RWPE2 (cell line): ENCODE measurements at regions not wholly inside any gene's neighbourhood (a gene's known extent, or its start where the extent isn't known, plus 50 kb on each side); places are given as distances from the start of the nearest gene placed in this dataset.
A peak's percentile ranks its signal among the peaks of the same experiment; 100 is the strongest.

Source experiments
- ATAC-seq: fragments of 200-7000 bp; cut with Tn5 transposase; 3 replicates; pipeline ENCODE4 v1.9.1; 2021; ENCODE audit warnings: low read depth
- DNase-seq: peaks from one replicate; pipeline ENCODE4 v3.0.0-alpha.2; 2020; ENCODE audit warnings: low spot score
- H3K27ac ChIP-seq: fragments of 450-650 bp; 2 replicates; pipeline ENCODE4 v1.5.1; 2017; ENCODE audit warnings: mild to moderate bottlenecking; ENCODE audit not compliant: poor library complexity, severe bottlenecking
- H3K27me3 ChIP-seq: fragments of 250-450 bp; sonication (Bioruptor Pico); 2 replicates; pipeline ENCODE4 v1.5.1; 2021; ENCODE audit warnings: mild to moderate bottlenecking, moderate library complexity; ENCODE audit not compliant: insufficient read depth, poor library complexity, severe bottlenecking
- H3K36me3 ChIP-seq: fragments of 250-450 bp; sonication (Bioruptor Pico); 2 replicates; pipeline ENCODE4 v1.5.1; 2020; ENCODE audit warnings: low read depth, mild to moderate bottlenecking, moderate library complexity
- H3K4me1 ChIP-seq: fragments of 250-450 bp; sonication (Bioruptor Pico); 2 replicates; pipeline ENCODE4 v1.5.1; 2021; ENCODE audit warnings: mild to moderate bottlenecking, moderate library complexity; ENCODE audit not compliant: insufficient read depth, poor library complexity, severe bottlenecking
- H3K4me3 ChIP-seq: fragments of 250-450 bp; sonication (Bioruptor Pico); 2 replicates; pipeline ENCODE4 v1.5.1; 2021; ENCODE audit warnings: mild to moderate bottlenecking, moderate library complexity; ENCODE audit not compliant: severe bottlenecking
- H3K9me3 ChIP-seq: fragments of 250-450 bp; sonication (Bioruptor Pico); 2 replicates; pipeline ENCODE4 v1.5.1; 2021; ENCODE audit warnings: mild to moderate bottlenecking, moderate library complexity; ENCODE audit not compliant: severe bottlenecking
- CTCF ChIP-seq: fragments of 450-650 bp; IDR thresholded peaks from one replicate; pipeline ENCODE4 v1.5.1; 2017; ENCODE audit warnings: mild to moderate bottlenecking, moderate library complexity; ENCODE audit not compliant: poor library complexity, severe bottlenecking

DNA sequence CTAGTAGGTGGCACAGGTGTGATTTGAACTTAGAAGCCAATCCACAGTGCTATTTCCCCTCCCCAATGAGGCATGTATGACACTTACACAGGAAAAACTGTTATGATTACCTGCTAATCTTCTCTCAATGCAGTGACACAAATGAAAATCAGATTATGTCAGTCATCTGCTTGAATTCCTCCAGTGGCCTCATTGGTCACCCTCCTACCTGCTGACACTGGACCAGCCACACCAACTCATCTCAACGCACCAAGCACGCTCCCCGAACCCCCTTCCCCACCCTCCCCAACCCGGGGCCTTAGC lies 82.2 kb upstream of the SEC11C start:
- H3K4me1 ChIP-seq, result no peaks in the 10 kb centered on the region
- no peak overlapping the region for H3K27ac ChIP-seq
- H3K4me3 ChIP-seq, result no peak overlapping the region
- TF ChIP-seq CTCF, result peak; percentile 40
- DNase-seq, result no peak
- no peak for ATAC-seq
- no peaks in the 10 kb centered on the region for H3K36me3 ChIP-seq
- H3K9me3 ChIP-seq, result no peaks in the 10 kb centered on the region
- H3K27me3 ChIP-seq, result no peaks in the 10 kb centered on the region

DNA sequence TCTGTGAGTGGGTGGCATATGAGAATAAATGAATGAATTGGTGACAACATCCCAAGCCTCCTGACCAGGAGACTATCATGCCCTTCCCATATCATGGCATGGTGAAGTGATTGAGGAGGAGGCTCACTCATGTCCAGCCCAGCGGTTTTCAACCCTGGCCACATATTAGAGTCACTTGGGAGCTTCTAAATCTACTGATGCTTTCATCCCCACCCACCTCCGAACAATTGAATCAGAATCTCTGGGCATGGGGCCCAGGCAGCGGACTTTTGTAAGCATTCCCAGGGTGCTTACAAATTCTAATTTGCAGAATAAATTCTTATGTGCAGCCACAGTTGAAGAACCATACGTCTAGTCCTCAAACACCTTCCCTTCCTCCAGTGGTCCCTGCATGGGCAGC lies 81.7 kb upstream of the SEC11C start:
- ATAC-seq, result no peak
- Histone ChIP-seq H3K9me3 (no peaks in the 10 kb centered on the region), H3K27me3 (no peaks in the 10 kb centered on the region), H3K4me1 (no peaks in the 10 kb centered on the region), H3K4me3 (no peak overlapping the region), H3K27ac (no peak overlapping the region), H3K36me3 (no peaks in the 10 kb centered on the region)
- DNase-seq, result no peak
- no peak for TF ChIP-seq CTCF

DNA sequence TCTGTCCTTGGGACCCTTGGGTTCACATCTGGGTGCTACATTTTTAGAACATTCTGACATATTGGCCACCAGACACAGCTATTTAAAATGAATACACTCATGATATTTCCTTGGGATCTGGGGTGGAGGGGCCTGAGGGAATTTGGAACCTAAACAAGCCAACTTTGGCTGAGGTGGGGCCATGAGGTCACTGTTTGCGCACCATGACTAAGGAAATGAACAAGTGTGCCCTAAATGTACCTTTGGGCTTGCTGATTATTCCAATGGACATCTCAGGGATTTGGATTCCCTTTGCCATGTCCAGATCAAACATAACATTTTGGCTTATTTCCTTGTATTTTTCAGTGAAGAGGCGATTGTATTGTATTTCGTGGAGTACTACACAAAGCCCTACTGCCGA lies 80.5 kb upstream of the SEC11C start:
- Histone ChIP-seq H3K27me3 (no peaks in the 10 kb centered on the region), H3K4me3 (no peak overlapping the region), H3K36me3 (no peaks in the 10 kb centered on the region), H3K4me1 (no peaks in the 10 kb centered on the region), H3K9me3 (no peaks in the 10 kb centered on the region), H3K27ac (no peak overlapping the region)
- no peak for TF ChIP-seq CTCF
- ATAC-seq (no peak), DNase-seq (no peak)

DNA sequence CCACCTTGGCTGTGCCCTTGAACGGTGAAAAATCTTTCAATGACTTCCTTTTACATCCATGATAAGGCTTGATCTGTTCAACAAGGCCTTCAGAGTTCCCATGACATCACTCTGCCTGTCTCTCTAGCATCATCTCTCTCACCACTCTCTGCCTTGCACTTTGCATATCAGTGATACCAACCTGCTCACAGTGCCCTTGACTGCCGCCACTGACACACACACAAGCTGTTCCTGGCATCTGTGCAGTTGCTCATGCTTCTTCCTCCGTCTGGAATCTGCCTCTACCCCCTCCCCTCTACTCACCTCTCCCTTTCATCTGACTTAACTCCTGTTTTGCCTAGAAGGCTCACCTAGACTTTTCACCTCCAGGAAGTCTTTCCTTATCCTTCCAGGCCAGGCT lies 79.1 kb upstream of the SEC11C start:
- DNase-seq (no peak), ATAC-seq (no peak)
- TF ChIP-seq CTCF, result no peak
- Histone ChIP-seq H3K27me3 (no peaks in the 10 kb centered on the region), H3K9me3 (no peaks in the 10 kb centered on the region), H3K4me1 (no peaks in the 10 kb centered on the region), H3K27ac (no peak overlapping the region), H3K4me3 (no peak overlapping the region), H3K36me3 (no peaks in the 10 kb centered on the region)

DNA sequence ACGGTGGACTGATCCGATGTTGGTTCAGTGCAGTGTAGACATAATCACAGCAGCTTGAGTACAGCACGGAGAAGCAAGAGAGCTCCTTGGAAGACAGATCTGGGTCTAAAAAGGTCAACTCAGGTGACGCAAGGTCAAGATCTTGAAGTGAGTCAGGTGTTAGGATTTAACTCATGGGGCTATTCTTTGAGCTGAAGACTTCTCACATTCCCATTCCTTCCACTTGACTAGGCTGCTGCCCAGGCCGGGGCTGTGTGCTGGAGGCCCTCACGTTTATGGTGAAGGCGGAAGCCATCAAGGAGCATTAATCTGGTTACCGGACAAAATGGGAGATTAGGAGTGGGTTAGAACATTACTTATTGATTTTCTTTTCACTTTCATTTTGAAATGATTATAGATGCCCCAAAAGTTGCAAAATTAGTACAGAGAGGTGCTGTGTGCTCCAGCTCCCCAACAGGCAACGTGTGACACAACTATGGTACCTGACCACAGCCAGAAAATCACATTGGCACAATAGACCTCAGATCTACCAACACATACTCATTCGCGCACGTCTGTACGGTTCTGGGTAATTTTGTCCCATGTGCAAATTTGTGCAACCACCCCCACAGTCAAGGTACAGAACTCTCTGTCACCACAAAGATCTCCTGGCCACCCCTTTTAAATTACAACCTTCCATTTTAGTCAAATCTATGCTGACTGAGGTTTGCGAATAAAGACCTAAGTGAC lies 77.6 kb upstream of the SEC11C start:
- Histone ChIP-seq H3K4me1 (peaks cover 3% of the 10 kb centered on the region), H3K36me3 (no peaks in the 10 kb centered on the region), H3K9me3 (no peaks in the 10 kb centered on the region), H3K4me3 (no peak overlapping the region), H3K27me3 (no peaks in the 10 kb centered on the region), H3K27ac (no peak overlapping the region)
- TF ChIP-seq CTCF, result no peak
- ATAC-seq (no peak), DNase-seq (no peak)
